GM10248 (cell line): ENCODE measurements at regions not wholly inside any gene's neighbourhood (a gene's known extent, or its start where the extent isn't known, plus 50 kb on each side); places are given as distances from the start of the nearest gene placed in this dataset.
"Not testable (repeated sequence)": the region's sequence is repeated elsewhere in the genome, so short reads cannot be mapped to it uniquely, and the experiment has no call there.

Experiments
- CTCF ChIA-PET: fragments of 300-600 bp; sonication (Branson Sonifier 250); formaldehyde crosslinking; extraction: SDS; loops from one replicate; lab custom pipeline; 2021; ENCODE audit warnings: antibody characterized with exemption; lab: Yijun Ruan, JAX
- POLR2A ChIA-PET: fragments of 350-650 bp; sonication (Branson Sonifier 250); formaldehyde crosslinking; extraction: SDS; loops from one replicate; lab custom pipeline; 2020; ENCODE audit warnings: antibody characterized with exemption; lab: Yijun Ruan, JAX
- DNase-seq: peaks from one replicate; pipeline ENCODE4 v3.0.0; 2012; ENCODE audit errors: extremely low spot score
- CTCF ChIP-seq: IDR thresholded peaks from 2 replicates; pipeline ENCODE4 v1.5.1; 2012; ENCODE audit warnings: mild to moderate bottlenecking, low read depth; ENCODE audit errors: extremely low read depth, missing control alignments, control extremely low read depth

- no peak for TF ChIP-seq CTCF
- no peak for DNase-seq
- CTCF ChIA-PET = interaction anchor here (1.2 to 2.1 kb wide), 2 partner anchors 10 to 13 kb away, joined by 3 to 5 read pairs; no protein-coding TSS in a partner anchor
Observed at GRCh38 chr6:144667532-144668503, 382.7 kb downstream of the UTRN start.

GRCh38 chr6:144670259-144670658, 385.1 kb downstream of the UTRN start:
- CTCF ChIA-PET, DNase-seq, POLR2A ChIA-PET: not testable (repeated sequence)

More at GRCh38 chr6:144667532-144668503, 382.7 kb downstream of the UTRN start:
- POLR2A ChIA-PET = no interaction called here

- ChIA-PET CTCF (interaction anchor here (1.3 kb wide), 1 partner anchor 13 kb away, joined by 3 read pairs; no protein-coding TSS in a partner anchor), POLR2A (no interaction called here)
- no peak for TF ChIP-seq CTCF
- DNase-seq = no peak
Observed at GRCh38 chr6:144673807-144674206, 388.7 kb downstream of the UTRN start.

GRCh38 chr6:144675231-144675861, 390.2 kb downstream of the UTRN start:
- no peak for DNase-seq
- TF ChIP-seq CTCF = no peak
- POLR2A ChIA-PET = no interaction called here
- CTCF ChIA-PET = interaction anchor here (1.4 to 1.5 kb wide), 2 partner anchors 27 to 36 kb away, joined by 3 read pairs; no protein-coding TSS in a partner anchor

GRCh38 chr6:144676310-144676709, 391.2 kb downstream of the UTRN start:
- CTCF ChIA-PET = interaction anchor here (1.4 kb wide), 1 partner anchor 35 kb away, joined by 3 read pairs; no protein-coding TSS in a partner anchor
- DNase-seq, POLR2A ChIA-PET: not testable (repeated sequence)

GRCh38 chr6:144677263-144677662, 392.1 kb downstream of the UTRN start:
- CTCF ChIA-PET = interaction anchor here (1.6 kb wide), 1 partner anchor 9 kb away, joined by 5 read pairs; no protein-coding TSS in a partner anchor
- POLR2A ChIA-PET, DNase-seq: not testable (repeated sequence)

- POLR2A ChIA-PET = no interaction called here
- no peak for TF ChIP-seq CTCF
- no peak for DNase-seq
- CTCF ChIA-PET = no interaction called here
Observed at GRCh38 chr6:144678844-144679243, 393.7 kb downstream of the UTRN start.

GRCh38 chr6:144681334-144681733, 396.2 kb downstream of the UTRN start:
- CTCF ChIA-PET = no interaction called here
- no peak for TF ChIP-seq CTCF
- DNase-seq = no peak
- POLR2A ChIA-PET = no interaction called here
